ENCODE measurements at regions not wholly inside any gene's neighbourhood (a gene's known extent, or its start where the extent isn't known, plus 50 kb on each side); places are given as distances from the start of the nearest gene placed in this dataset.
"Not testable (repeated sequence)": the region's sequence is repeated elsewhere in the genome, so short reads cannot be mapped to it uniquely, and the experiment has no call there.

GRCh38 chr9:115844433-115844832, 309.2 kb upstream of the PAPPA start:
- not testable (repeated sequence) for TF ChIP-seq CTCF, POLR2A, POLR2AphosphoS5 (IDR thresholded peaks at IDR 0.05)
